ENCODE measurements at regions not wholly inside any gene's neighbourhood (a gene's known extent, or its start where the extent isn't known, plus 50 kb on each side); places are given as distances from the start of the nearest gene placed in this dataset.

DNA sequence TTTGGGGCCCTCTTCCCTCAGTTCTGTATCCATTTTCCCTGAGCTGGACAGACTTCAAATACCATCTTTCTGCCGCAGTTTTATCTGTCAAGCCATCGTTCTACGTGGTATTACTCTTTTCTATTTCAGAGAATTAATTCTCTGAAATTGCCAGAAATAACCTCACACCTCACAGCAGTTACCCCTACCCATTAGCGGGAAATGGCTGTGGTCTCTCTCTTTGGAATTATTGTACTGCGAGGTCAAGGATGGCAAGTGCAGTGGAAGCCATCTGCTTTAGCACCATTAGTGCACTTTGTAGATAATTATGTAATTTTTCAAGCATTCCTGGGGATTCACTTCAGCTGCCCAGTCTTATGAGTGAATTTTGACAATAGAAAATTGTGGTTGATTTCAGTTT, 147.8 kb upstream of the CDH4 start:
- Mint-ChIP-seq H3K4me1 (ENCODE audit: low read depth) (no peaks in the 10 kb centered on the region), H3K9me3 (no peaks in the 10 kb centered on the region), H3K27ac (no peak overlapping the region), H3K36me3 (ENCODE audit: low read depth) (no peaks in the 10 kb centered on the region), H3K27me3 (peaks cover 9% of the 10 kb centered on the region), H3K4me3 (no peak overlapping the region)
- TF ChIP-seq, protein P1, sequence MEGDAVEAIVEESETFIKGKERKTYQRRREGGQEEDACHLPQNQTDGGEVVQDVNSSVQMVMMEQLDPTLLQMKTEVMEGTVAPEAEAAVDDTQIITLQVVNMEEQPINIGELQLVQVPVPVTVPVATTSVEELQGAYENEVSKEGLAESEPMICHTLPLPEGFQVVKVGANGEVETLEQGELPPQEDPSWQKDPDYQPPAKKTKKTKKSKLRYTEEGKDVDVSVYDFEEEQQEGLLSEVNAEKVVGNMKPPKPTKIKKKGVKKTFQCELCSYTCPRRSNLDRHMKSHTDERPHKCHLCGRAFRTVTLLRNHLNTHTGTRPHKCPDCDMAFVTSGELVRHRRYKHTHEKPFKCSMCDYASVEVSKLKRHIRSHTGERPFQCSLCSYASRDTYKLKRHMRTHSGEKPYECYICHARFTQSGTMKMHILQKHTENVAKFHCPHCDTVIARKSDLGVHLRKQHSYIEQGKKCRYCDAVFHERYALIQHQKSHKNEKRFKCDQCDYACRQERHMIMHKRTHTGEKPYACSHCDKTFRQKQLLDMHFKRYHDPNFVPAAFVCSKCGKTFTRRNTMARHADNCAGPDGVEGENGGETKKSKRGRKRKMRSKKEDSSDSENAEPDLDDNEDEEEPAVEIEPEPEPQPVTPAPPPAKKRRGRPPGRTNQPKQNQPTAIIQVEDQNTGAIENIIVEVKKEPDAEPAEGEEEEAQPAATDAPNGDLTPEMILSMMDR (IDR thresholded peaks at IDR 0.05), result no peak
- Histone ChIP-seq H3K4me1 (ENCODE audit: insufficient read depth, low read length) (no peaks in the 10 kb centered on the region), H3K9me3 (ENCODE audit: control insufficient read depth in 1 of 2, insufficient read depth in 1 of 2, low read length in 2 of 2) (peaks cover 0 to 30% of the 10 kb centered on the region in 2 experiments), H3K4me3 (ENCODE audit: low read length) (no peak overlapping the region), H3K27ac (ENCODE audit: low read depth in 1 of 2, low read length in 2 of 2) (no peak overlapping the region), H3K27me3 (ENCODE audit: control insufficient read depth in 1 of 2, insufficient read depth in 2 of 2, low read length in 2 of 2) (no peaks in the 10 kb centered on the region), H3K36me3 (ENCODE audit: insufficient read depth, low read length) (no peaks in the 10 kb centered on the region)
- ChIA-PET POLR2A (no interaction called here), CTCF (no interaction called here)
- DNase-seq, result no peak
- intact Hi-C loops (cut with DNase I, micrococcal nuclease), result no loop called here
- no peak for ATAC-seq (ENCODE audit: poor library complexity)

DNA sequence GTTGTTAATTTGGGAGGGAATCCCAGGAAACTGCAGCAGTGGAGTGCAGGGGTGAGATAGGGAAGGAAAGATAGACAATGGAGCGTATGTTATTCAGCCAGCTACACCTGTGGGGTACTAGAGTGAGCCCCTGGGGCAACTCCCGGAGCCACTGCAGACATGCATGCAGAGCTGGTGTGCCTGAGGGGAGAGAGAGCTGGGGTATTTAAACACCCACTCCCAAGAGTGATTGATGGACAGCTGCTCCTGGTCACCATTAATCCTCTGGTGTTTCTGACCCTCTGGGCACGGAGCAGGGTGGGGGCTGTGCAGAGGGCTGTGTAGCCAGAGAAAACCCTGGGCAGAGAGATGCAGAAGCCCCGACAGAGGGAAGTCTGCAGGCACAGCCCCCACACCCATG, 146.7 kb upstream of the CDH4 start:
- H3K36me3 ChIP-seq (ENCODE audit: insufficient read depth, low read length), result no peaks in the 10 kb centered on the region
- H3K27ac ChIP-seq (ENCODE audit: low read depth in 1 of 2, low read length in 2 of 2), result no peak overlapping the region
- H3K27ac Mint-ChIP-seq, result no peak overlapping the region
- H3K36me3 Mint-ChIP-seq (ENCODE audit: low read depth), result no peaks in the 10 kb centered on the region
- ATAC-seq (ENCODE audit: poor library complexity) (no peak), DNase-seq (no peak)
- TF ChIP-seq, protein P1 (IDR thresholded peaks at IDR 0.05), result no peak
- H3K9me3 ChIP-seq (ENCODE audit: control insufficient read depth in 1 of 2, insufficient read depth in 1 of 2, low read length in 2 of 2), result peaks cover 0 to 27% of the 10 kb centered on the region in 2 experiments
- ChIA-PET POLR2A (no interaction called here), CTCF (no interaction called here)
- intact Hi-C loops (cut with DNase I, micrococcal nuclease), result no loop called here
- peaks cover 7% of the 10 kb centered on the region for H3K27me3 Mint-ChIP-seq
- no peaks in the 10 kb centered on the region for H3K4me1 ChIP-seq (ENCODE audit: insufficient read depth, low read length)
- H3K27me3 ChIP-seq (ENCODE audit: control insufficient read depth in 1 of 2, insufficient read depth in 2 of 2, low read length in 2 of 2), result no peaks in the 10 kb centered on the region
- H3K4me3 ChIP-seq (ENCODE audit: low read length), result no peak overlapping the region
- H3K4me1 Mint-ChIP-seq (ENCODE audit: low read depth), result no peaks in the 10 kb centered on the region
- H3K9me3 Mint-ChIP-seq, result no peaks in the 10 kb centered on the region
- no peak overlapping the region for H3K4me3 Mint-ChIP-seq

DNA sequence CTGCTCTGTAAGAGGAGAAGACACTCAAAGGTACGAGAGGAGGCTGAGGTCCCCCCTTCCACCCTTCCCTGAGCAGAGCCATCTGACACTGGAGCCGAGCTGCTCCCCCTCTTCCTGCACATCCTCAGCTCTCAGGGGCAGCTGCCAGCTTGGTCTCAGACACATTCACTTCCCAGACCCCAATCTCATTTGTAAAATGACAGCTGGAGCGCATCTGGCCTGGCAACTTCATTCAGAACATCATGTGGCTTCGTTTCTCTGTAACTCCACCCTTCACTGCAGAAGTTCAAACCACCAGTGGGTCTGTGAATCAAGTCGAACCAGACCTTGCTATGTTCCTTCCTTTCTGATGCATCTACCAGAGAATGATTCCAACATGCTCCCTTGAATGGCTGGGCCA, 145.6 kb upstream of the CDH4 start:
- ATAC-seq (ENCODE audit: poor library complexity) (no peak), DNase-seq (no peak)
- Mint-ChIP-seq H3K36me3 (ENCODE audit: low read depth) (no peaks in the 10 kb centered on the region), H3K4me1 (ENCODE audit: low read depth) (no peaks in the 10 kb centered on the region), H3K27me3 (peaks cover 5% of the 10 kb centered on the region), H3K27ac (no peak overlapping the region), H3K9me3 (no peaks in the 10 kb centered on the region), H3K4me3 (no peak overlapping the region)
- POLR2A ChIA-PET, result no interaction called here
- Histone ChIP-seq H3K36me3 (ENCODE audit: insufficient read depth, low read length) (no peaks in the 10 kb centered on the region), H3K4me3 (ENCODE audit: low read length) (no peak overlapping the region), H3K4me1 (ENCODE audit: insufficient read depth, low read length) (no peaks in the 10 kb centered on the region), H3K27ac (ENCODE audit: low read depth in 1 of 2, low read length in 2 of 2) (no peak overlapping the region), H3K27me3 (ENCODE audit: control insufficient read depth in 1 of 2, insufficient read depth in 2 of 2, low read length in 2 of 2) (peaks cover 0 to 3% of the 10 kb centered on the region in 2 experiments), H3K9me3 (ENCODE audit: control insufficient read depth in 1 of 2, insufficient read depth in 1 of 2, low read length in 2 of 2) (peaks cover 0 to 25% of the 10 kb centered on the region in 2 experiments)
- CTCF ChIA-PET, result no interaction called here
- TF ChIP-seq, protein P1 (IDR thresholded peaks at IDR 0.05), result no peak
- intact Hi-C loops (cut with DNase I, micrococcal nuclease), result no loop called here

Measured in CD4-positive, alpha-beta T cell (primary cell).